ENCODE measurements at regions not wholly inside any gene's neighbourhood (a gene's known extent, or its start where the extent isn't known, plus 50 kb on each side); places are given as distances from the start of the nearest gene placed in this dataset.

DNA sequence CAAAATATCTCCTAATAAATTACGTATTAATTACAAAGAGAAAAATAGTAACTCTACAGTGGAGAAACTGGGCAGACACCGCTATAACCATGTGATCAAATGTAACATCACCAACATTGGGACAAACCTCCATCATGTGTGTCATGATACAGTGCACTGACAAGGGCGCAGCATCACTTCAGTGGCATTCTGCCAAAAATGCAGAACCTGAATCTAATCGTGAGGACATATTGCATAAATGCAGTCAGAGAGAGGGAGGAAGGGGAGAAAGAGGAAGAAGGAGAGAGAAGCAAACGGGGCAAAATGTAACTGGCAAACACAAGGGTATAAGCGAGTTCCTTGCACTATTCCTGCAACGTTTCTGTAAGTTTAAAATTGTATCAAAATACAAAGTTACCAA lies 74.2 kb upstream of the MARCHF10 start:
- DNase-seq (ENCODE audit: low read depth in 2 of 2) = no peak

DNA sequence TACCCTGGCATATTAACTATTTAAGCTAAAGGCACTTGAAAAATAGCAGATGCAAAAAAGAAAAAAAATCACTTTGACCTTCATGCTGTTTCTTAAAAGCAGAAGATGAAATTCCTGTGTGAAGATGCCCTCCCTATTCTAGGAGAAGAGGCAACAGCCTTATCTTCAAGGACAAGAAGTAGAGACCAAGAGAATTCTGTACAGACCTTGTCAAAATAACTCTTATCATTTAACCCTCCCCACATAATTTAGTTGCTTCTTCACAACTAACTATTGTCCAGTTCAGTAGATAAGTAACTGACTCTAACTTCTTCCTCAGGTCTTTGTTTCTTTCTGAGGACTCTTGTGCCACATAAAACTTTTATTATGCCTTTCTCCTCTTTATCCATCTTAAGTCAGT lies 72.0 kb upstream of the MARCHF10 start:
- no peak for DNase-seq (ENCODE audit: low read depth in 2 of 2)

DNA sequence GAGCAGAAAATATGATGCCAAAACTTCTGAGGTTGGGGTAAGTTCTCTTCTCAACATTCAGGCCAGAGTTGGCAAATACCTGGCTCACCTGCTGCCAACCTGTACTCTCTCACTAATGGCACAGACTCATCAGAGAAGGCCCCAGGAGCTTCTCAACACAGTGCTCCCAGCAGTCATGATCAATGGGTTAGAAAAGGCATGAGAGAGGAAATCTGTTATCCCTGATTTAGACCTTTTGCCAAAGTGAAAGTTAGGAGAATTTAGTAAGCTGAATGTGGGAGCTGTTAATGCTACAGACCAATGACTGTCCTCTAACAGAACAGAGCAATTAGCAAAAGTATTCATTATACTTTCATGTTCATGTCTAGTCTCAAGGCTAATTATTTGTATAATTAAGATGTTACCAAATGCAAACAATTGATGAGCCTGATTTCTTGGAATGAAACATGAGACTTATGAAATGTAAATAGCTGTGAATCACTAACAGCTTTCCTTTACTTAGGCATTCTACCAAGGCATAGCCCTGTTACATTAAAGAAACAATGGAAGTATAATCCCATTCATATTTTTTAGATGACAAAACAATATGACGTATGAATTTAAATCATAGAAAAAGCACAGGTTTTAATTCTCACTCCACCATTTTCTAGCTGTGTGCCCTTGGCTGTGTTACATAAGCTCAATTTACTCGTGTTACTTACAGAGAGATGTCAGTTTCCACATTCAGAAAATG lies 68.7 kb upstream of the MARCHF10 start:
- no peak for DNase-seq (ENCODE audit: low read depth in 2 of 2)

GRCh38 chr17:62876063-62876462 lies 67.9 kb upstream of the MARCHF10 start:
- no peak for DNase-seq (ENCODE audit: low read depth in 2 of 2)

DNA sequence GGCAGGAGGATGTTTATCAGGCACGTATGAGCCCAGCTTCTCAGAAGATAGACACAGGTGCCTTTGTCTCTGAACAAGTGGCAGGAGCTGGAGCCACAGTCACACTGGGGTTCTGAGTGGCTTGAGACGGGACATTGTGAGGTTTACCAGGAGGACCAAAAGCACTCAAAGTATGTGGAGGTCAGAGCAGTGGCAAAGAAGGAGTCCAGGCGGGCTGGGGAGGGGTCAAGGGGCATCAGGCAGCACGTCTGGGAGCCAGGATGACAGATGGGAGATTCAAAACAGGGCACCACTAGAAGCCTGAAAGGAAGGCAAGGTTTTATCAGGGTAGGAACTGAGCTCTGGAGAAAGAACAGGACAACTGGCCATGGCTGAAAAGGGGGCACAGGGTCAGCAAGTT lies 67.2 kb upstream of the MARCHF10 start:
- no peak for DNase-seq (ENCODE audit: low read depth in 2 of 2)

GRCh38 chr17:62871291-62871690 lies 63.2 kb upstream of the MARCHF10 start:
- DNase-seq (ENCODE audit: low read depth in 2 of 2) = no peak

DNA sequence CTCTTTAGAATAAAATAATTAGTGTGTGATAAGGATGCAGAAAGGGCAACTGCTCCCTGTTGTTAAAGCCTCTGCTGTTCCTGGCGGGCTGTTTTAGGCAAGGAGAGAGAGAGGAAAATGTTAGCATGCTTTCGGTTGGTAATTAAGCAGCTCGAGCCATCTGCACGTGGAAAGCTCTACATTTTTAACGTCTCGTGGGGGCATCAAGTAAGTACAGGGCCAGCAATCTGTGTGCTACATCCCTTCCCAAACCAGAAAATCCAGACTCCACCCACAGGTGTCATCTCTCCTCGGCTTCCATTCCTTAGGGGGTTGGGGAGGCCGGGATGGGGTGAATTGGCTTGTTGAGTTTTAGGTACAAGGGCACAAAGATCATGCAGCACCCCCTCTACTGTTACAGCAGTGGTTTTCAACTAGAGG lies 62.4 kb upstream of the MARCHF10 start:
- no peak for DNase-seq (ENCODE audit: low read depth in 2 of 2)

DNA sequence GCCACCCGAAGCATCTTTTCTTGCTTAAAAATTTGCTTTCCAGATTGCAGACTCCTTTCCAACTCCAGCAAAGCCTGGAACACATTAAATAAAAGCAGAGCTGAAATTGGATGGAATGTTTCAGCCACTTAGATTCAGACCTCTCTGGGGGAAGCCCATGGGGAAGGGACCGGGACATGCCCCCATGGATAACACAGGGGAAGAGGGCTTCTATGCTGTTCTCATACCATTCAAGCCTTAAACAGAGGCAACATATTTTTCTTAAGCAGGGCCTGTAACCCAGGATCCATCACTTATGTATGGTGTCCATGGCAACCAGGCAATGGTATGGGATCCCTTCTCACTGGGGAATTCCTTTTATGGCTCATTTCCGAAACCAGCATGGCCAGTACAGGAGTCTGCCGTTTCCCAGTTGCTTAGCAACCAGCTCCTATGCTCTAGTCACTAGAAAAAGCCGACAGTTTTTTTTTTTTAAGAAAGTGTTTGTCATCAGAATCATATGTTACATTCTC lies 62.0 kb upstream of the MARCHF10 start:
- DNase-seq (ENCODE audit: low read depth in 2 of 2) = no peak

- no peak for DNase-seq (ENCODE audit: low read depth in 2 of 2)
Observed at GRCh38 chr17:62868723-62869122, 60.6 kb upstream of the MARCHF10 start.

DNA sequence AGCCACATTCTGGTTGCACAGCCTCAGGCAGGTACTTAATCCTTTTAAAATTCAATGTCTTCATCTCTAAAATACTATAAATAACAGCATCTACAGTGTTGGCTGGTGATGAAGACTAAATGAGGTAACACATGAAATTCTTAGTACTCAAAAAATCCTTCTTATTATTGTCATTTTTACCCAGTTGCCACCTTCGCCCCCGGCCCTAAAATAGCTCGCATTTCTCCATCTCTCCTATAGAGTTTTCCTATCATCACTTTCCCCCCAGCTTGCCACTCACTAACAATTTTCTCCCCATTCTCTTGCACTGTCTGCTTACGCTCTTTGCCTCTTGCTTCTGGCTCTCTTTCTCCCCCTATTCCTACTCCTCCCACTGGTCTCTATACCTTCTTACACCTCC lies 59.9 kb upstream of the MARCHF10 start:
- no peak for DNase-seq (ENCODE audit: low read depth in 2 of 2)

DNA sequence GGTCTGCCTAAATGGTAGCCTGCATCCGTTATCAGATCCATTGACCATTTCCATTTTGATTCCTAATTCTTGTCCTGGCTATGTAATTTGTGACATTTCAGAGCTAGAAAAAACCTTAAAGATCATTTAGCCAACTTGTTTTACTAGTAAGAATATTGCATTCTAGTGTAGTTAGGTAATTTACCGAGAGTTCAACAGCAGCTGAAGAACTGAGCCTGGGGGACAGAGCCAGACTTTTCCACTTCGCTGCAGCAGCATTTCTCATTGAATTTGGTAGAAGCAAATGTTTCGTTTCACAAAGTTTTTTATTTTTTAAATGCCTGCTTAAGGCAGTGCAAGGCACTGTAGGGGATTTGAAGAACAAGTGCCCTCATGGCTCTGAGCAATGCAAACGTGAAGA lies 59.2 kb upstream of the MARCHF10 start:
- no peak for DNase-seq (ENCODE audit: low read depth in 2 of 2)

- DNase-seq (ENCODE audit: low read depth in 2 of 2) = no peak
Observed at GRCh38 chr17:62866471-62866870, 58.4 kb upstream of the MARCHF10 start.

GRCh38 chr17:62865586-62865985 lies 57.5 kb upstream of the MARCHF10 start:
- no peak for DNase-seq (ENCODE audit: low read depth in 2 of 2)

DNA sequence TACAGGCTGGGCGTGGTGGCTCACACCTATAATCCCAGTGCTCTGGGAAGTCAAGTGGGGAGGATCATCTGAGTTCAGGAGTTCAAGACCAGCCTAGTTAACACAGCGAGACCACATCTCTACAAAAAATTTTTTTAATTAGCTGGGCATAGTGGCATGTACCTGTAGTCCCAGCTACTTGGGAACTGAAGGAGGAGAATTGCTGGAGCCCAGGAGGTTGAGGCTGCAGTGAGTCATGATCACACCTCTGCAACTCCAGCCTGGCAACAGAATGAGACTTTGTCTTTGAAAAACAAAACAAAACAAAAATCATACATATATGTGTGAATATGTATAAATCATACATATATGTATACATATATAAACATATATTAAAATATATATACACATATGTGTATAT lies 54.1 kb upstream of the MARCHF10 start:
- no peak for DNase-seq (ENCODE audit: low read depth in 2 of 2)

- DNase-seq (ENCODE audit: low read depth in 2 of 2) = no peak
Observed at GRCh38 chr17:62860962-62861873, 53.1 kb upstream of the MARCHF10 start.

DNA sequence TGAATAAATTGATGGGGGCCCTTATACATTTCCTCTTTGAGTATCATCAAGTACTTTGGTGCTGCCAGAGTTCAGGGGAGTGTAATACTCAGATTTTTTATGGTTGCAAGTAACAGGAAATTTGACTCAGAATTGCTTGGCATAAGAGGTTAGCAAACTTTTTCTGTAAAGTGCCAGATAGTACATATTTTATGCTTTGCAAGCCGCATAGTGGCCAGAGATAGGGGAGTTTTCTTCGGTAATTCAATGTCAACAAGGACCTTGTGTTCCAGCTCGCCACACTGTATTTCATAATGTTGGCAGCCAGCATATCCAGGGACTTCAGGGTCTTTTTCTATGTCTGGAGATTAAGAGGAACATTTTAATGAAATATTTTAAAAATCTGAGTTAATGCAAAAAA lies 51.0 kb upstream of the MARCHF10 start:
- no peak for DNase-seq (ENCODE audit: low read depth in 2 of 2)

All from stimulated activated CD4-positive, alpha-beta T cell treated with anti-CD3 and anti-CD28 coated beads, Interleukin-4, amount 100 ng/mL, for 48 hours (primary cell).